ENCODE measurements at regions not wholly inside any gene's neighbourhood (a gene's known extent, or its start where the extent isn't known, plus 50 kb on each side); places are given as distances from the start of the nearest gene placed in this dataset.

GRCh38 chr7:131735101-131735500 lies 178.7 kb upstream of the PODXL start:
- TF ChIP-seq CTCF (conservative IDR thresholded peaks at IDR 0.05 in 1 of 2, IDR thresholded peaks at IDR 0.05 in 1 of 2; ENCODE audit: extremely low read depth in 1 of 2, insufficient read depth in 1 of 2, low read depth in 1 of 2, low read length in 2 of 2), result no peak
- TF ChIP-seq EZH2 (IDR thresholded peaks at IDR 0.05; ENCODE audit: borderline replicate concordance, low read length), result no peak
